Keratinocyte (primary cell): ENCODE measurements at regions not wholly inside any gene's neighbourhood (a gene's known extent, or its start where the extent isn't known, plus 50 kb on each side); places are given as distances from the start of the nearest gene placed in this dataset.

Experiments used
- DNase-seq: peaks from one replicate; pipeline ENCODE4 v3.0.0-alpha.2; 2011; ENCODE audit warnings: low read depth, missing footprints, low spot score
- FAIRE-seq: peaks from 2 replicates; lab custom pipeline; 2011; peaks lifted over from hg19 to GRCh38; lab: Jason Lieb, UNC
- H2AFZ ChIP-seq: 2 replicates; pipeline ENCODE4 v1.6.0; 2012; ENCODE audit warnings: low read length, control low read depth, inconsistent platforms; ENCODE audit not compliant: control insufficient read depth
- H3K27ac ChIP-seq: 2 replicates; pipeline ENCODE4 v1.5.1; 2011; ENCODE audit warnings: low read length; ENCODE audit not compliant: control insufficient read depth, insufficient read depth
- H3K27me3 ChIP-seq: 3 replicates; pipeline ENCODE4 v1.6.0; 2011; ENCODE audit warnings: low read length; ENCODE audit not compliant: control insufficient read depth, insufficient read depth; ENCODE audit errors: extremely low read depth
- H3K36me3 ChIP-seq, 2 experiments: 2 replicates in 1 of 2; 3 replicates in 1 of 2; pipeline ENCODE4 v1.5.1; 2011; ENCODE audit warnings: low read length in 2 of 2, mild to moderate bottlenecking in 1 of 2; ENCODE audit not compliant: control insufficient read depth in 2 of 2, insufficient read depth in 2 of 2; ENCODE audit errors: extremely low read depth in 1 of 2
- H3K4me1 ChIP-seq: 3 replicates; pipeline ENCODE4 v1.5.1; 2011; ENCODE audit warnings: low read length; ENCODE audit not compliant: control insufficient read depth, insufficient read depth; ENCODE audit errors: extremely low read depth
- H3K4me2 ChIP-seq: 3 replicates; pipeline ENCODE4 v1.6.0; 2011; ENCODE audit warnings: low read depth, low read length; ENCODE audit not compliant: control insufficient read depth, insufficient read depth; ENCODE audit errors: extremely low read depth
- H3K4me3 ChIP-seq, 3 experiments: fragments of 200-600 bp in 1 of 3; sonication (generic) in 1 of 3; 2 replicates in 2 of 3; 3 replicates in 1 of 3; pipeline ENCODE4 v1.5.1; 2011 to 2016; ENCODE audit warnings: low read length in 3 of 3, mild to moderate bottlenecking in 3 of 3, control low read depth in 2 of 3, inconsistent platforms in 1 of 3, low read depth in 1 of 3, mixed read lengths in 1 of 3, mixed run types in 1 of 3, moderate library complexity in 1 of 3; ENCODE audit not compliant: control insufficient read depth in 2 of 3, insufficient read depth in 2 of 3; ENCODE audit errors: extremely low read depth in 1 of 3
- H3K79me2 ChIP-seq: 2 replicates; pipeline ENCODE4 v1.6.0; 2012; ENCODE audit warnings: low read length; ENCODE audit not compliant: control insufficient read depth, insufficient read depth
- H3K9ac ChIP-seq: 3 replicates; pipeline ENCODE4 v1.6.0; 2011; ENCODE audit warnings: low read length; ENCODE audit not compliant: control insufficient read depth, insufficient read depth; ENCODE audit errors: extremely low read depth
- H3K9me1 ChIP-seq: 3 replicates; pipeline ENCODE4 v1.6.0; 2011; ENCODE audit warnings: low read length; ENCODE audit not compliant: control insufficient read depth, insufficient read depth; ENCODE audit errors: extremely low read depth
- H3K9me3 ChIP-seq: 2 replicates; pipeline ENCODE4 v1.5.1; 2012; ENCODE audit warnings: low read depth, low read length; ENCODE audit not compliant: control insufficient read depth
- H4K20me1 ChIP-seq: 3 replicates; pipeline ENCODE4 v1.6.0; 2011; ENCODE audit warnings: low read length; ENCODE audit not compliant: control insufficient read depth, insufficient read depth; ENCODE audit errors: extremely low read depth
- EZH2 ChIP-seq: IDR thresholded peaks from one replicate; pipeline ENCODE4 v1.6.1; 2012; ENCODE audit warnings: inconsistent platforms, mild to moderate bottlenecking, low read length, moderate library complexity
- dilution Hi-C: fragments of 300-500 bp; cut with MboI; formaldehyde crosslinking; loops from one replicate; pipeline ENCODE4 v1.7.0; 2020; ENCODE audit warnings: low sequenced_read_pairs; ENCODE audit not compliant: extremely low pct_ligation_motif_present
- TF ChIP-seq, protein P1 (sequence below), 3 experiments: IDR thresholded peaks in 1 of 3; conservative IDR thresholded peaks in 1 of 3; optimal IDR thresholded peaks in 1 of 3; 2 replicates in 2 of 3; 3 replicates in 1 of 3; pipeline versions ENCODE3 to v1.5.1; 2011; ENCODE audit warnings: low read length in 3 of 3, mild to moderate bottlenecking in 3 of 3, moderate library complexity in 2 of 3, control low read depth in 1 of 3, inconsistent platforms in 1 of 3; ENCODE audit not compliant: insufficient read depth in 2 of 3; ENCODE audit errors: extremely low read depth in 1 of 3

DNA sequence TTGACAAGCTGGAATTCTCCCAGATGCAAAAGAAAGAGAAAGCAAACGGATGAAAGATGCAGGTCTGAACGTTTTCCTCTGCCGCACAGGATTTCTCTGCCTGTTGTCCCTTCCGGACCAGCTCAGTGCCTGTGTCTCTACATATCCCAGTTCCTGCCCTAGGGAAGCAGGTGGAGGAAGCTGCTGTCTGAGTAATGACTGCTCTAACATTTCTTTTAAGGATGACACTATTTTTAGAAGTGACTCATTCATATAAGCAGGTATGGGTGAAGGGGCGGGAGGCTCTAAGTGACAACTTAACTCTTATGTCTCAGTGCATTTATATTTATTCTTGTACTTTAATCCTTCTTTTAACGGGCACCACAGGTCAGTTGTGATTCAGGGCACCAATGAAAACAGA, 128.8 kb downstream of the SLC24A2 start:
- Histone ChIP-seq H3K4me1 (peaks cover 12% of the 10 kb centered on the region), H3K79me2 (no peaks in the 10 kb centered on the region), H2AFZ (no peak overlapping the region), H3K27me3 (no peaks in the 10 kb centered on the region), H3K36me3 (no peaks in the 10 kb centered on the region), H3K27ac (no peak overlapping the region), H3K9me1 (no peaks in the 10 kb centered on the region), H3K4me2 (peak overlapping the region; percentile 61), H4K20me1 (no peaks in the 10 kb centered on the region), H3K9me3 (no peaks in the 10 kb centered on the region), H3K4me3 (peak overlapping the region in 2 of 3 experiments; percentile 3 to 26), H3K9ac (no peak overlapping the region)
- dilution Hi-C loops, result no loop called here
- FAIRE-seq (peak; percentile 86), DNase-seq (peak; percentile 5)
- TF ChIP-seq, protein P1, sequence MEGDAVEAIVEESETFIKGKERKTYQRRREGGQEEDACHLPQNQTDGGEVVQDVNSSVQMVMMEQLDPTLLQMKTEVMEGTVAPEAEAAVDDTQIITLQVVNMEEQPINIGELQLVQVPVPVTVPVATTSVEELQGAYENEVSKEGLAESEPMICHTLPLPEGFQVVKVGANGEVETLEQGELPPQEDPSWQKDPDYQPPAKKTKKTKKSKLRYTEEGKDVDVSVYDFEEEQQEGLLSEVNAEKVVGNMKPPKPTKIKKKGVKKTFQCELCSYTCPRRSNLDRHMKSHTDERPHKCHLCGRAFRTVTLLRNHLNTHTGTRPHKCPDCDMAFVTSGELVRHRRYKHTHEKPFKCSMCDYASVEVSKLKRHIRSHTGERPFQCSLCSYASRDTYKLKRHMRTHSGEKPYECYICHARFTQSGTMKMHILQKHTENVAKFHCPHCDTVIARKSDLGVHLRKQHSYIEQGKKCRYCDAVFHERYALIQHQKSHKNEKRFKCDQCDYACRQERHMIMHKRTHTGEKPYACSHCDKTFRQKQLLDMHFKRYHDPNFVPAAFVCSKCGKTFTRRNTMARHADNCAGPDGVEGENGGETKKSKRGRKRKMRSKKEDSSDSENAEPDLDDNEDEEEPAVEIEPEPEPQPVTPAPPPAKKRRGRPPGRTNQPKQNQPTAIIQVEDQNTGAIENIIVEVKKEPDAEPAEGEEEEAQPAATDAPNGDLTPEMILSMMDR (optimal IDR thresholded peaks at IDR 0.05 in 1 of 3, IDR thresholded peaks at IDR 0.05 in 1 of 3, conservative IDR thresholded peaks at IDR 0.05 in 1 of 3; ENCODE audit: extremely low read depth in 1 of 3, insufficient read depth in 2 of 3, low read length in 3 of 3), result no peak
- no peak for TF ChIP-seq EZH2

DNA sequence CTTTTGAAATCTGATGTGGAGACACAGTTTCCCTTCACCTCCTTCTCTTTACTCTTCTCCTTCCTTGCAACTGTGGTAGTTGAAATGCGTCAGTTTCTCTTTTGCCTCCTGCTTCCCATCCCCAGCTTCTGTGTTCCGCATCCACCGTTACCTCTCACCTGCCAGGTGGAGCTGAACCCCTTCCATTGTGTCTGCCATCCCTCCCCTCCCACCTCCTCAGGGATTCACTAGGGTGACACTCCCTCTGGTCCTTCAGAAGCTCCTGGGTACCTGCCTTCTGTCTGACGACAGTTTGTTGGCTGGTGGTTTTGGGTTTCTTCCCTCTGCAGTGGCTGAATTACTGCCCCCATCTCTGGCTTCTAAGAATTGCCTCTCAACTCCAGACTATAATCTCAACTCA, 132.1 kb downstream of the SLC24A2 start:
- no peaks in the 10 kb centered on the region for H3K36me3 ChIP-seq
- H3K27ac ChIP-seq, result no peak overlapping the region
- H3K27me3 ChIP-seq, result no peaks in the 10 kb centered on the region
- H3K79me2 ChIP-seq, result no peaks in the 10 kb centered on the region
- H3K9me1 ChIP-seq, result no peaks in the 10 kb centered on the region
- dilution Hi-C loops, result no loop called here
- TF ChIP-seq, protein P1 (optimal IDR thresholded peaks at IDR 0.05 in 1 of 3, IDR thresholded peaks at IDR 0.05 in 1 of 3, conservative IDR thresholded peaks at IDR 0.05 in 1 of 3; ENCODE audit: extremely low read depth in 1 of 3, insufficient read depth in 2 of 3, low read length in 3 of 3), result no peak
- no peak for TF ChIP-seq EZH2
- FAIRE-seq (no peak), DNase-seq (no peak)
- H3K4me3 ChIP-seq, result no peak overlapping the region
- no peak overlapping the region for H3K4me2 ChIP-seq
- H3K4me1 ChIP-seq, result peaks cover 12% of the 10 kb centered on the region
- H3K9me3 ChIP-seq, result no peaks in the 10 kb centered on the region
- no peak overlapping the region for H2AFZ ChIP-seq
- no peaks in the 10 kb centered on the region for H4K20me1 ChIP-seq
- H3K9ac ChIP-seq, result no peak overlapping the region
